Skeletal muscle cell (primary cell): ENCODE measurements at regions not wholly inside any gene's neighbourhood (a gene's known extent, or its start where the extent isn't known, plus 50 kb on each side); places are given as distances from the start of the nearest gene placed in this dataset.
"Not testable (repeated sequence)": the region's sequence is repeated elsewhere in the genome, so short reads cannot be mapped to it uniquely, and the experiment has no call there.

ENCODE experiments used
- DNase-seq: peaks from one replicate; pipeline ENCODE4 v3.0.0-alpha.2; 2010; ENCODE audit warnings: low read depth
- H3K4me3 ChIP-seq: 2 replicates; pipeline ENCODE4 v1.5.1; 2011; ENCODE audit warnings: low read depth, mild to moderate bottlenecking, control low read depth, low read length, moderate library complexity

- not testable (repeated sequence) for H3K4me3 ChIP-seq, DNase-seq
These were observed 147.7 kb downstream of the TLR4 start for GRCh38 chr9:117851836-117852461.

- no peak for DNase-seq
These were observed 154.4 kb downstream of the TLR4 start for GRCh38 chr9:117858561-117858960.

GRCh38 chr9:117860849-117861248, 156.6 kb downstream of the TLR4 start:
- H3K4me3 ChIP-seq = no peak overlapping the region

More at GRCh38 chr9:117858561-117858960, 154.4 kb downstream of the TLR4 start:
- H3K4me3 ChIP-seq = no peak overlapping the region

GRCh38 chr9:117864385-117865057, 160.3 kb downstream of the TLR4 start:
- H3K4me3 ChIP-seq = no peak overlapping the region
- DNase-seq = no peak

More at GRCh38 chr9:117860849-117861248, 156.6 kb downstream of the TLR4 start:
- no peak for DNase-seq

- H3K4me3 ChIP-seq = no peak overlapping the region
- no peak for DNase-seq
These were observed 164.4 kb downstream of the TLR4 start for GRCh38 chr9:117868594-117868993.

GRCh38 chr9:117869287-117869686, 165.1 kb downstream of the TLR4 start:
- no peak overlapping the region for H3K4me3 ChIP-seq
- no peak for DNase-seq

GRCh38 chr9:117869712-117870111, 165.5 kb downstream of the TLR4 start:
- no peak for DNase-seq
- no peak overlapping the region for H3K4me3 ChIP-seq

GRCh38 chr9:117873664-117874063, 169.5 kb downstream of the TLR4 start:
- no peak overlapping the region for H3K4me3 ChIP-seq
- no peak for DNase-seq

GRCh38 chr9:117875886-117876285, 171.7 kb downstream of the TLR4 start:
- DNase-seq = no peak

GRCh38 chr9:117882171-117882570, 178.0 kb downstream of the TLR4 start:
- H3K4me3 ChIP-seq = no peak overlapping the region
- no peak for DNase-seq

More at GRCh38 chr9:117875886-117876285, 171.7 kb downstream of the TLR4 start:
- H3K4me3 ChIP-seq = no peak overlapping the region

GRCh38 chr9:117886616-117887015, 182.4 kb downstream of the TLR4 start:
- no peak for DNase-seq
- no peak overlapping the region for H3K4me3 ChIP-seq

GRCh38 chr9:117887383-117887782, 183.2 kb downstream of the TLR4 start:
- no peak for DNase-seq
- no peak overlapping the region for H3K4me3 ChIP-seq

GRCh38 chr9:117887941-117888340, 183.7 kb downstream of the TLR4 start:
- H3K4me3 ChIP-seq = no peak overlapping the region
- no peak for DNase-seq

GRCh38 chr9:117903453-117903852, 199.2 kb downstream of the TLR4 start:
- H3K4me3 ChIP-seq = no peak overlapping the region
- no peak for DNase-seq

GRCh38 chr9:117906763-117907162, 202.6 kb downstream of the TLR4 start:
- H3K4me3 ChIP-seq = no peak overlapping the region
- DNase-seq = no peak

- no peak overlapping the region for H3K4me3 ChIP-seq
- no peak for DNase-seq
These were observed 203.2 kb downstream of the TLR4 start for GRCh38 chr9:117907420-117907819.

GRCh38 chr9:117916291-117916690, 212.1 kb downstream of the TLR4 start:
- no peak for DNase-seq
- H3K4me3 ChIP-seq = no peak overlapping the region

GRCh38 chr9:117917873-117918272, 213.7 kb downstream of the TLR4 start:
- DNase-seq = no peak

GRCh38 chr9:117919538-117919937, 215.3 kb downstream of the TLR4 start:
- H3K4me3 ChIP-seq = no peak overlapping the region
- DNase-seq = no peak

More at GRCh38 chr9:117917873-117918272, 213.7 kb downstream of the TLR4 start:
- no peak overlapping the region for H3K4me3 ChIP-seq

GRCh38 chr9:117926031-117926658, 221.9 kb downstream of the TLR4 start:
- no peak overlapping the region for H3K4me3 ChIP-seq
- no peak for DNase-seq

GRCh38 chr9:117927354-117927753, 223.2 kb downstream of the TLR4 start:
- no peak for DNase-seq
- no peak overlapping the region for H3K4me3 ChIP-seq
